K562 (cell line): ENCODE measurements at regions not wholly inside any gene's neighbourhood (a gene's known extent, or its start where the extent isn't known, plus 50 kb on each side); places are given as distances from the start of the nearest gene placed in this dataset.

Source experiments
- CHD4 ChIP-seq: fragments of 200-600 bp; sonication (generic); IDR thresholded peaks from 3 replicates; pipeline ENCODE4 v1.6.1; 2012; ENCODE audit warnings: low read depth, mild to moderate bottlenecking, mixed read lengths, low read length, inconsistent platforms; ENCODE audit not compliant: insufficient read depth, insufficient replicate concordance, poor library complexity, severe bottlenecking
- CTCF ChIP-seq, 3 experiments: IDR thresholded peaks in 2 of 3; conservative IDR thresholded peaks in 1 of 3; 2 replicates each; pipeline ENCODE4 v1.5.1; 2011 to 2012; ENCODE audit warnings: low read length in 3 of 3, mild to moderate bottlenecking in 3 of 3, control low read depth in 2 of 3, improper control_type of control experiment in 1 of 3, inconsistent platforms in 1 of 3, low read depth in 1 of 3, mixed read lengths in 1 of 3, moderate library complexity in 1 of 3; ENCODE audit not compliant: insufficient read depth in 2 of 3
- FOXM1 ChIP-seq, 2 experiments: fragments of 450-650 bp in 1 of 2; sonication (generic) in 1 of 2; formaldehyde crosslinking in 1 of 2; IDR thresholded peaks; 2 replicates each; pipeline versions ENCODE4 v1.6.1 to v1.9.0; 2017 to 2022; ENCODE audit warnings: low read depth in 2 of 2, mild to moderate bottlenecking in 2 of 2, missing genetic modification reagents in 1 of 2, moderate library complexity in 1 of 2
- MAFK ChIP-seq: IDR thresholded peaks from 2 replicates; pipeline ENCODE4 v1.6.1; 2011; ENCODE audit warnings: low read length, improper control_type of control experiment
- NR3C1 ChIP-seq: sonication (generic); formaldehyde crosslinking; IDR thresholded peaks from 2 replicates; pipeline ENCODE4 v1.8.1; 2022; ENCODE audit warnings: missing genetic modification reagents
- RFX5 ChIP-seq: IDR thresholded peaks from 2 replicates; pipeline ENCODE4 v1.6.1; 2011; ENCODE audit warnings: low read depth, mild to moderate bottlenecking, improper control_type of control experiment, low read length
- SOX6 ChIP-seq: fragments of 450-650 bp; IDR thresholded peaks from 2 replicates; pipeline ENCODE4 v1.6.1; 2014; ENCODE audit warnings: mild to moderate bottlenecking
- TF ChIP-seq, protein P1 (sequence below): sonication (generic); formaldehyde crosslinking; IDR thresholded peaks from 2 replicates; pipeline ENCODE4 v1.8.1; 2023; ENCODE audit warnings: mild to moderate bottlenecking, missing genetic modification reagents
- TF ChIP-seq, protein P2 (sequence below): fragments of 450-650 bp; formaldehyde crosslinking; IDR thresholded peaks from 2 replicates; pipeline ENCODE4 v1.4.0; 2020; ENCODE audit warnings: mild to moderate bottlenecking, moderate library complexity
- TF ChIP-seq, protein P3 (sequence below): sonication (generic); formaldehyde crosslinking; IDR thresholded peaks from 2 replicates; pipeline ENCODE4 v1.8.0; 2022; ENCODE audit warnings: missing genetic modification reagents, mild to moderate bottlenecking, borderline replicate concordance

DNA sequence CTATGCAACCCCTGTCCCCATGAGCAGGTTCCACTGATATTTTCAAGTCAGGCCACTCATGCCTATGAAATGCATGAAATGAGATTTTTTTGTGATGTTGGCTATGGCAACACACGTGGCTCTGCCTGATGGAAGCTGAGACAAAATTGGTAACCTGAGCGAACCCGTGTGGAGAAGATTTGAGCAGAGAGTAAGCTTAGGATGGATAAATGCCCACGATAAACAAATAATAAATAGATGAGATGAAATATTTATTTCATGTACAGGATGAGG is 153.4 kb upstream of the IER5L start:
- no peak for TF ChIP-seq CTCF (IDR thresholded peaks at IDR 0.05 in 2 of 3, conservative IDR thresholded peaks at IDR 0.05 in 1 of 3; ENCODE audit: insufficient read depth in 2 of 3, low read depth in 1 of 3, low read length in 3 of 3)
- TF ChIP-seq, protein P1, sequence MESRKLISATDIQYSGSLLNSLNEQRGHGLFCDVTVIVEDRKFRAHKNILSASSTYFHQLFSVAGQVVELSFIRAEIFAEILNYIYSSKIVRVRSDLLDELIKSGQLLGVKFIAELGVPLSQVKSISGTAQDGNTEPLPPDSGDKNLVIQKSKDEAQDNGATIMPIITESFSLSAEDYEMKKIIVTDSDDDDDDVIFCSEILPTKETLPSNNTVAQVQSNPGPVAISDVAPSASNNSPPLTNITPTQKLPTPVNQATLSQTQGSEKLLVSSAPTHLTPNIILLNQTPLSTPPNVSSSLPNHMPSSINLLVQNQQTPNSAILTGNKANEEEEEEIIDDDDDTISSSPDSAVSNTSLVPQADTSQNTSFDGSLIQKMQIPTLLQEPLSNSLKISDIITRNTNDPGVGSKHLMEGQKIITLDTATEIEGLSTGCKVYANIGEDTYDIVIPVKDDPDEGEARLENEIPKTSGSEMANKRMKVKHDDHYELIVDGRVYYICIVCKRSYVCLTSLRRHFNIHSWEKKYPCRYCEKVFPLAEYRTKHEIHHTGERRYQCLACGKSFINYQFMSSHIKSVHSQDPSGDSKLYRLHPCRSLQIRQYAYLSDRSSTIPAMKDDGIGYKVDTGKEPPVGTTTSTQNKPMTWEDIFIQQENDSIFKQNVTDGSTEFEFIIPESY (CRISPR knock-in tag) = no peak
- no peak for TF ChIP-seq CHD4
- TF ChIP-seq NR3C1 = no peak
- no peak for TF ChIP-seq FOXM1 (IDR thresholded peaks at IDR 0.05; ENCODE audit: low read depth)
- TF ChIP-seq FOXM1 (CRISPR knock-in tag; IDR thresholded peaks at IDR 0.05; ENCODE audit: low read depth) = no peak
- TF ChIP-seq SOX6 = no peak
- TF ChIP-seq, protein P2, sequence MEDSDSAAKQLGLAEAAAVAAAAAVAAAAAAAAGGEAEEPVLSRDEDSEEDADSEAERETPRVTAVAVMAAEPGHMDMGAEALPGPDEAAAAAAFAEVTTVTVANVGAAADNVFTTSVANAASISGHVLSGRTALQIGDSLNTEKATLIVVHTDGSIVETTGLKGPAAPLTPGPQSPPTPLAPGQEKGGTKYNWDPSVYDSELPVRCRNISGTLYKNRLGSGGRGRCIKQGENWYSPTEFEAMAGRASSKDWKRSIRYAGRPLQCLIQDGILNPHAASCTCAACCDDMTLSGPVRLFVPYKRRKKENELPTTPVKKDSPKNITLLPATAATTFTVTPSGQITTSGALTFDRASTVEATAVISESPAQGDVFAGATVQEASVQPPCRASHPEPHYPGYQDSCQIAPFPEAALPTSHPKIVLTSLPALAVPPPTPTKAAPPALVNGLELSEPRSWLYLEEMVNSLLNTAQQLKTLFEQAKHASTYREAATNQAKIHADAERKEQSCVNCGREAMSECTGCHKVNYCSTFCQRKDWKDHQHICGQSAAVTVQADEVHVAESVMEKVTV (CRISPR knock-in tag) = no peak
- TF ChIP-seq MAFK = no peak
- TF ChIP-seq, protein P3, sequence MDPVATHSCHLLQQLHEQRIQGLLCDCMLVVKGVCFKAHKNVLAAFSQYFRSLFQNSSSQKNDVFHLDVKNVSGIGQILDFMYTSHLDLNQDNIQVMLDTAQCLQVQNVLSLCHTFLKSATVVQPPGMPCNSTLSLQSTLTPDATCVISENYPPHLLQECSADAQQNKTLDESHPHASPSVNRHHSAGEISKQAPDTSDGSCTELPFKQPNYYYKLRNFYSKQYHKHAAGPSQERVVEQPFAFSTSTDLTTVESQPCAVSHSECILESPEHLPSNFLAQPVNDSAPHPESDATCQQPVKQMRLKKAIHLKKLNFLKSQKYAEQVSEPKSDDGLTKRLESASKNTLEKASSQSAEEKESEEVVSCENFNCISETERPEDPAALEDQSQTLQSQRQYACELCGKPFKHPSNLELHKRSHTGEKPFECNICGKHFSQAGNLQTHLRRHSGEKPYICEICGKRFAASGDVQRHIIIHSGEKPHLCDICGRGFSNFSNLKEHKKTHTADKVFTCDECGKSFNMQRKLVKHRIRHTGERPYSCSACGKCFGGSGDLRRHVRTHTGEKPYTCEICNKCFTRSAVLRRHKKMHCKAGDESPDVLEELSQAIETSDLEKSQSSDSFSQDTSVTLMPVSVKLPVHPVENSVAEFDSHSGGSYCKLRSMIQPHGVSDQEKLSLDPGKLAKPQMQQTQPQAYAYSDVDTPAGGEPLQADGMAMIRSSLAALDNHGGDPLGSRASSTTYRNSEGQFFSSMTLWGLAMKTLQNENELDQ (CRISPR knock-in tag) = no peak
- no peak for TF ChIP-seq RFX5
